ENCODE measurements at regions not wholly inside any gene's neighbourhood (a gene's known extent, or its start where the extent isn't known, plus 50 kb on each side); places are given as distances from the start of the nearest gene placed in this dataset.

- TF ChIP-seq EP300 (IDR thresholded peaks at IDR 0.05), result no peak
- no peak for TF ChIP-seq CTCF (IDR thresholded peaks at IDR 0.05)
- no peak for TF ChIP-seq POLR2A (IDR thresholded peaks at IDR 0.05)
- TF ChIP-seq POLR2AphosphoS5 (IDR thresholded peaks at IDR 0.05), result no peak
Measured at GRCh38 chr2:78586316-78586715, 439.2 kb upstream of the REG3G start.

All from sigmoid colon (tissue), 4 donors.